HL-60/S4 treated with retinoic acid at 250 ng/mL for 4 days and 3 days (cell line): ENCODE measurements at regions not wholly inside any gene's neighbourhood (a gene's known extent, or its start where the extent isn't known, plus 50 kb on each side); places are given as distances from the start of the nearest gene placed in this dataset.

ENCODE experiments used
- in situ Hi-C: fragments of 300-500 bp; cut with MboI; formaldehyde crosslinking; loops from 2 replicates; pipeline ENCODE4 v1.7.0; 2022; ENCODE audit warnings: low sequenced_read_pairs

- in situ Hi-C loops = loop anchor here (25.0 kb wide), 1 partner anchor 640 kb away; no protein-coding TSS in a partner anchor
Observed at GRCh38 chr3:14272041-14272958, 93.7 kb downstream of the LSM3 start.

DNA sequence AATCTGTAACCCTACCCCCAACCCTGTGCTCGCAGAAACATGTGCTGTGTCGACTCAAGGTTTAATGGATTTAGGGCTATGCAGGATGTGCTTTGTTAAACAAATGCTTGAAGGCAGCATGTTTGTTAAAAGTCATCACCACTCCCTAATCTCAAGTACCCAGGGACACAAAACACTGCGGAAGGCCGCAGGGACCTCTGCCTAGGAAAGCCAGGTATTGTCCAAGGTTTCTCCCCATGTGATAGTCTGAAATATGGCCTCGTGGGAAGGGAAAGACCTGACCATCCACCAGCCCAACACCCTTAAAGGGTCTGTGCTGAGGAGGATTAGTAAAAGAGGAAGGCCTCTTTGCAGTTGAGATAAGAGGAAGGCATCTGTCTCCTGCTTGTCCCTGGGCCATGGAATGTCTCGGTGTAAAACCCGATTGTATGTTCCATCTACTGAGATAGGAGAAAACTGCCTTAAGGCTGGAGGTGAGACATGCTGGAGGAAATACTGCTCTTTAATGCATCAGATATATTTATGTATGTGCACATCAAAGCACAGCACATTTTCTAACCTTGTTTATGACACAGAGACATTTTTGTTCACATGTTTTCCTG is 94.4 kb downstream of the LSM3 start:
- in situ Hi-C loops = loop anchor here (25.0 kb wide), 1 partner anchor 639 kb away; no protein-coding TSS in a partner anchor

- in situ Hi-C loops = loop anchor here (25.0 kb wide), 1 partner anchor 638 kb away; no protein-coding TSS in a partner anchor
Observed at GRCh38 chr3:14273901-14274611, 95.4 kb downstream of the LSM3 start.

DNA sequence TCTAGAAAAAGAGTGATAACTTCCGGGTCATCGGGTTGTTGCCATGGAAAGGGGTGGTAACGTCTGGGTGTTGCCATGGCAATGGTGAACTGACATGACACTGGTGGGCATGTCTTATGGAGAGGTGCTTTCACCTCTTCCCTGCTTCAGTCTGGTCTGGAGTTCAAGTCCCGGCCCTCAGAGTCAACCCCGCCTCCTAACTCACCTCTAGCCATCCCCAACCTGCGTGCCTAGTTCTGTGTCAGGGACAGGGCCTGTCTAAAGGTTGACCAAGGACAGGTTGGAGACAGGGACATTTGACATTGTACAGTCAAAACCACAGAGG is 96.0 kb downstream of the LSM3 start:
- in situ Hi-C loops = loop anchor here (25.0 kb wide), 1 partner anchor 638 kb away; no protein-coding TSS in a partner anchor

GRCh38 chr3:14274999-14275961 is 96.7 kb downstream of the LSM3 start:
- in situ Hi-C loops = loop anchor here (25.0 kb wide), 1 partner anchor 637 kb away; no protein-coding TSS in a partner anchor

DNA sequence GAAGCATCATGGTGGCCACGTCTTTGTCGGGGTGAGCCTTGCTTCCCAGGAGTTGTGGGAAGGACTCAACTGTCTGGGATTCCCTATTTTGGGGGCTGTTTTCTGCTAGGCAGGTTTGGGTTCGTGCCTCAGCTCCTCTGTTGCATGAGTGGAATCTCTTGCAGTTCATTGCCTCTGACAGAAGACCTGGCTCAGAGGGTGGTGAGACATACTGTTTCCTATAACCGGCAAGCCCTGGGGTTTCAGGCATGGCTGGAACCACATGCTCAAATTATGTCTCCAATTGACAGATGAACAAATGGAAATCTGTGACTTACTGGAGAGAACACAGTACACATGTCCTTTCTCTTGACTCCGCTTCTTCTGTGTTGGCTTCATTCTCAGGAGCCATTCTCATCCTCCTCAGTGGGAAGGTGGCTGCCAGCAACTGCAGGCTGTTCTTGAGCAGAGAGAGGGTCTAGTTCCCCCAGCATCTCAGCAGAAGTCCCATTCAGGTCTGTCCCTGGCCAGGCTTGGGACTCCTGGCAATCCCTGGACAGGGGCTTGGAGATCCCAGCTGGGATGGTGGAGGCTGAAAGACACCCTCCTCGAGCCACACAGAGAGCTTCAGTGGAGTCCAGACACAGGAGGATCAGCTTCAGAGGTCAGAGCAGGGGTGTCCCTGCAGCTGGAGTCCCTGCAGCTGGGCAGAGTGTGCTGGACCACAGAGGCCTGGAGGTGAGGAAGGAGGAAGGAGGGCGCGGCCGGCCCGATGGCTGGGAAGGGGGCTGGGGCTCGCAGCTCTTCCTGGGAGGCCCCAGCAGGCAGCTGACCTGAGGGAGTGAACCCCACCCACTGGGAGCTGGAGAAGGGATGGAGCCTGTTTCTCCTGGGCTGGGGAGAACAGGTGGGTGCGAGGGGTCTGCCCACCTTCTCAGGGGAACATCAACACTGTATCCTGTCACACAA is 97.6 kb downstream of the LSM3 start:
- in situ Hi-C loops = no loop called here

- in situ Hi-C loops = no loop called here
Observed at GRCh38 chr3:14277557-14277956, 98.9 kb downstream of the LSM3 start.

- in situ Hi-C loops = no loop called here
Observed at GRCh38 chr3:14278265-14278798, 99.7 kb downstream of the LSM3 start.

DNA sequence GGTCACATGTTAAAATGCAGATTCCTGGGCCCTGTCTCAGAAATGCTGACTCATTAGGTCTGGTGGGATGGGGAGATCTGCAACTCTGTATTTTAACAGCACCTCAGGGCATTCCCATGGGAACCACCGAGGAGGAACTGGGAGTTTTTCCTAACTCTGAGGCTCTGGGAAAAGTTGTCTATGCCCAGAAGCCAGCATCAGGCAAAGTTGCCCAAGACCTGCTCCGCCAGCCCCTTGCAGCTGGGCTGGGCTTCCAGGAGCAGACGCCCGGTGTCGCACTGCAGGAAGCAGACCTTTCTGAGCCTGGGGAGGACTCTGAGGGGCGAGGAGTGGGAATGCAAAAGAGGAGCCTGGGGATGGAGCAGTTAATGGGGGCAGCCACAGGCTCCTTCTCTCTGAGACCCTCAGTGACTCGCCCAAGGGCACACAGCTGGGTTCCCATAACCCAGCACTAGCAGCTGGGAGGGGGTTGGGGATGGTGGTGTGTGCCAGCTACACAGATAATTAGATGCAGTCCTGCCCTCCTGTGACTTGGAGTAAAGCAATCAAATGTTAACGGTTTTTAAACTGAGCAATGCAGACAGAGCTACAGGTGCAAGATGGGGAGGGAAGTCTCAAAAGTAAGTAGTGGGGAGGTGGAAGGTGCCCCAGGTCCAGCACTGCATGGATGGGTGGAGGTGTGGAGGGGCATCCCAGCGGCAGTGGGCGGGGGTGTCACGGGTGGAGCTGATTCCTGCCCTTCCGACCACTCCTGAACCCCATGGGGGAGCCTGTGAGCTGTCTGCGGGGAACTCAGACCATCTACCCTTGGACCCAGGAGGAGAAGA is 100.4 kb downstream of the LSM3 start:
- in situ Hi-C loops = no loop called here

DNA sequence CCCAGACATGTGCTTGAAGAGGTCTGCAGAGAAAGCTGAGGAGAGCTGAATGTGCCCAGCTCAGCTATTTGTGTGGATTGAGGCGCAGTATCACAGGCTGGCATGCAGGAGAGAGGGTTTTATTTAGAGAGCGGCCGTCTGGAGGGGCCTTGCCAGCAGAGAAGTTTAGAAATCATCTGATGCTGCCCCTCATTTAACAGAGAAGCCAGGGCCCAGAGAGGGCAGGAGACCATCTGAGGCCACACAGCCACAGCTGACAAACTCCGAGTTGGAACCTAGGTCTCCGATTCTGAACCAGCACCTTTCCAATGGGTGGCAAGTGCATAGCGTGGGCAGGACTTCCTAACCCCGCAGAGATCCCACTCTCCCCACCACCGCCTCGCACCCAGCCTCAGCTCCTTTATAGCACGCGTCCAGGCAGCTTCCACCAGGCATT is 101.0 kb downstream of the LSM3 start:
- in situ Hi-C loops = no loop called here

DNA sequence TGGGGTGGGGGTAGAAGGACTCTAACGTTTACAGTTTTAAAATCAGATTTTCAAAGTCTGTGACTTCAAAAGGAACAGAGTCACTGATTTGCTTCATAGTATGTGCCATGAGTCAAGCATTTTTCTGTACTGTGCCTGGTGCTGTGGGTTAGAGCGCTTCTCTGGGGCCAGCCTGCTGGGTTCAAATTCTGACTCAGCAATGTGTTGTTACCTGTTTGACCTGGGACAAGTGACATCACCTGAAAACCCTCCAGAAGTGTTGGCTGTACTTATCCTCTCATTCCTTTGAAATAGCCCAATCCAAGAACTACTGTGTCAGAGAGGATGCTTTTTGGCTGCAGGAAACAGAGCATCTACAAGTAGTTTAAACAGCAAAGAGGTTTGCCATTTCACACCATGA is 101.7 kb downstream of the LSM3 start:
- in situ Hi-C loops = no loop called here

DNA sequence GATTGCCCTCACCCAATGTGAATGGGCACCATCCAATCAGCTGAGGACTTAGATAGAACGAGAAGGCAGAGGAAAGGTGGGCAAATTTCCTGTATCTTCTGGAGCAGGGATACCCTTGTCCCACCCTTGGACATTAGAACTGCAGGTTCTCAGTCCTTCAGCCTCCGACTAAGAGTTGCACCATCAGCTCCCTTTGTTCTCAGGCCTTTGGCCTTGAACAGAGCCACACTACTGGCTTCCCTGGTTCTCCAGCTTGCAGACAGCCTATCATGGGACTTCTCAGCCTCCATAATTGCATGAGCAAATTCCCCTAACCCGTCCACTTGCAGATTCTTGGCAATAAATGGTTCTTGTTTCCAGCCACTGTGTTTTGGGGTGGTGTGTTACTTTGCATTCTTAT is 102.4 kb downstream of the LSM3 start:
- in situ Hi-C loops = no loop called here

DNA sequence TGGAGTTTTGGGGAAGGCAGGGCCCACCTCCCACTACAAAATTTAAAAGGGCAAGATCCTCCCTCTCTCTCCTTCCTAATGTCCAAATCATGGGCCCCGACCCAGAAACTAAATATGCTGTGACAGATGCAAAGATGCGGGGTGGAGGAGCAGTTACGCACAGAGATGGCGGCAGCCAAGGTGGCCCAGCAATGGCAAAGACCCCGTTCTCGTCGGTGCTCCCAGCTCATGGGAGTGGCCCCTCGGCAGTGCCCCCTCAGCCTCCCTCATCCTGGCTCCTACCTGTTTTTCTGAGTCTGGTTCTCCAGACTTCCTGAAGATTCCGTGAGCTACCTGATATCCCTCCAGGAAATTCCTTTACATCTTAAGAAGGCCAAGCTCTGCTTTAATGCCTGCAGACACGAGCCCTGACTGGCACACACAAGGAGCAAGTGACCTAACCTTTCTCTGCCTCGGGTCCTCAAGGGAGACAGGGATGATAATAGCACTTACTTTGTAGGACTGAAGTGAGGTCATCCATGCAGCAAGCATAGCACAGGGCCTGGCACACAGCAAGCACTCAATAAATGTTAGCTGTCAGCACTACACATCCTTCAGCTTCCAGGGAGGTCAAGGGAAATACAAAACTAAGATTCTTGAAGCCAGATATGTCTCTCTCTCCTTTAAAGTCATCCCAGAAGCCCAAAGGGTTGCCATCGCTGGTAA is 103.5 kb downstream of the LSM3 start:
- in situ Hi-C loops = no loop called here

DNA sequence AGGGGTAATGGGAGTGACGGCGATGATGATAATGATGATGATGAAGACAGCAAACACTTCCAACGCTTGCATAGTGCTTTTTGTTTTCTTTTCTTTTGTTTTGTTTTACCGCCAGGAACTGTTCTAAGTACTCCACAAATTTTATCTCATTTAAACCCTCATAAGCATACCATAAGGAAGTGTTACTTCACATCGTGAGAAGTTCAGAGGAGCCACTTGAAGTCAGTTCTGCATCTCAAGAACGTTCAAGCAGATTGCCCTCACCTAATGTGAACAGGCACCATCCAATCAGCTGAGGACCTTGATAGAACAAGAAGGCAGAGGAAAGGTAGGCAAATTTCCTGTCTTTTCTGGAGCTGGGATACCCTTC is 104.1 kb downstream of the LSM3 start:
- in situ Hi-C loops = no loop called here

- in situ Hi-C loops = no loop called here
Observed at GRCh38 chr3:14283092-14283812, 104.6 kb downstream of the LSM3 start.

DNA sequence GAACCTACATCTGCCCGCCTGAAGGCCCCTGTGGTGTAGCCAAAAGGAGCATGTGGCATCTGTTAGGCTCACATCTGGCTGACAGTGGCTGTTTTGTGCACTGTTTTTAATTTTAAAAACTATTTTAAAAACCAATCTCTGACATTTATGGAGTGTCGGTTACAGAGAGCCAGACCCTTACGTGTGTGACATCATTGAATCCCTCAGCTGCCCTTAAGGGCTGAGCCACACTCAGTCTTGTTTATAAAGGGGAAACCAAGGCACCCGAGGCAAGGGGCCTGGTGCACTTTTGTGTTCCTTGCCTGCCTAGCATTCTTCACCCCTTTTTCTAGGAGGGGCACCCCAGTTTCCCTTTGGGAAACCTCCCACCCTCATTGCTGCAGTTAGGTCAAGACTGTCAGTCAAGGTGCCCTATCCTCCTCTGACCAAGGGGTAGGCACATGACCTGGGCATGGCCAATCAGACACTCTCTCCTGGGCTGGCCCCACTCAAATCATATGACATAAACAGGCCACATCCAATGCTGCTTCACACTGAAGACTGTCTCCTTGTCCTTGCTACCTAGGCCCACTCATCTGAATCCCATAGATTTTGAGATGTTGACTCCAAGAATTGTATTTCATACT is 105.3 kb downstream of the LSM3 start:
- in situ Hi-C loops = no loop called here
